HepG2 (cell line): ENCODE measurements at regions not wholly inside any gene's neighbourhood (a gene's known extent, or its start where the extent isn't known, plus 50 kb on each side); places are given as distances from the start of the nearest gene placed in this dataset.

ENCODE experiments used
- ATAC-seq: fragments of 200-7000 bp; cut with Tn5 transposase; 3 replicates; pipeline ENCODE4 v1.9.1; 2020; ENCODE audit warnings: mild to moderate bottlenecking, moderate library complexity
- BruUV-seq: library from RNA; stranded (reverse); fragments of 400-500 nt; replicated peaks from 2 replicates; lab custom pipeline; 2021; lab: Mats Ljungman, UMichigan
- CTCF ChIA-PET: fragments of 300-600 bp; formaldehyde crosslinking; extraction: SDS; loops from one replicate; lab custom pipeline; 2021; ENCODE audit warnings: low total read pairs, inconsistent platforms, low intra/inter-chr PET ratio; lab: Yijun Ruan, JAX
- POLR2A ChIA-PET: fragments of 350-600 bp; sonication (Branson Sonifier 250); formaldehyde crosslinking; loops from one replicate; lab custom pipeline; 2020; ENCODE audit warnings: antibody characterized with exemption, inconsistent platforms; lab: Yijun Ruan, JAX
- DNase-seq: peaks from one replicate; pipeline ENCODE4 v3.0.0-alpha.2; 2015; ENCODE audit warnings: low spot score
- FAIRE-seq: peaks from 3 replicates; lab custom pipeline; 2011; peaks lifted over from hg19 to GRCh38; lab: Jason Lieb, UNC
- H2AFZ ChIP-seq: one replicate; pipeline ENCODE4 v1.6.1; 2011; ENCODE audit warnings: low read length, inconsistent platforms
- H3K27ac ChIP-seq: fragments of 300-600 bp; 3 replicates; pipeline ENCODE4 v1.8.0; 2011; ENCODE audit warnings: mixed run types, mild to moderate bottlenecking, mixed read lengths, low read length, inconsistent platforms; ENCODE audit not compliant: insufficient read depth; ENCODE audit errors: extremely low read length
- H3K27me3 ChIP-seq, 2 experiments: fragments of 200-600 bp in 1 of 2; 2 replicates in 1 of 2; 3 replicates in 1 of 2; pipeline versions ENCODE4 v1.6.0 to v1.8.0; 2011; ENCODE audit warnings: low read length in 2 of 2, mild to moderate bottlenecking in 2 of 2, moderate library complexity in 2 of 2, inconsistent platforms in 1 of 2; ENCODE audit not compliant: insufficient read depth in 2 of 2, control insufficient read depth in 1 of 2
- H3K36me3 ChIP-seq, 2 experiments: fragments of 200-600 bp in 1 of 2; replicated peaks in 1 of 2; 2 replicates in 1 of 2; 3 replicates in 1 of 2; pipeline versions ENCODE4 v1.5.1 to v1.8.0; 2011; ENCODE audit warnings: low read length in 2 of 2, inconsistent platforms in 1 of 2; ENCODE audit not compliant: insufficient read depth in 2 of 2, control insufficient read depth in 1 of 2
- H3K4me1 ChIP-seq: 2 replicates; pipeline ENCODE4 v1.5.1; 2012; ENCODE audit warnings: low read length, inconsistent platforms; ENCODE audit not compliant: insufficient read depth
- H3K4me2 ChIP-seq: 2 replicates; pipeline ENCODE4 v1.6.0; 2011; ENCODE audit warnings: low read depth, low read length, inconsistent platforms
- H3K4me3 ChIP-seq, 3 experiments: fragments of 200-600 bp in 1 of 3; sonication (generic), shearing (Covaris generic) in 1 of 3; replicated peaks in 1 of 3; 2 replicates each; pipeline ENCODE4 v1.5.1; 2011 to 2016; ENCODE audit warnings: low read length in 3 of 3, inconsistent platforms in 2 of 3, low read depth in 2 of 3, mild to moderate bottlenecking in 2 of 3, control low read depth in 1 of 3, mixed read lengths in 1 of 3; ENCODE audit not compliant: insufficient read depth in 1 of 3
- H3K79me2 ChIP-seq: one replicate; pipeline ENCODE4 v1.6.1; 2011; ENCODE audit warnings: low read length, inconsistent platforms; ENCODE audit not compliant: insufficient read depth
- H3K9ac ChIP-seq: 2 replicates; pipeline ENCODE4 v1.6.0; 2011; ENCODE audit warnings: mild to moderate bottlenecking, low read depth, low read length, inconsistent platforms; ENCODE audit not compliant: insufficient read depth
- H3K9me3 ChIP-seq: 2 replicates; pipeline ENCODE4 v1.5.1; 2012; ENCODE audit warnings: mild to moderate bottlenecking, low read length
- H4K20me1 ChIP-seq: 2 replicates; pipeline ENCODE4 v1.6.0; 2011; ENCODE audit warnings: inconsistent platforms, mild to moderate bottlenecking, low read length, moderate library complexity; ENCODE audit not compliant: insufficient read depth
- ATF6 ChIP-seq: sonication (generic); formaldehyde crosslinking; conservative IDR thresholded peaks from 2 replicates; pipeline ENCODE4 v1.4.0; 2020; ENCODE audit warnings: missing genetic modification reagents
- CBX2 ChIP-seq, 2 experiments: fragments of 200-600 bp in 1 of 2; sonication (generic); formaldehyde crosslinking in 1 of 2; IDR thresholded peaks; 2 replicates each; pipeline versions ENCODE4 v1.7.0 to v1.8.1; 2018 to 2022; ENCODE audit warnings: low read depth in 2 of 2, low read length in 1 of 2, mild to moderate bottlenecking in 1 of 2, missing genetic modification reagents in 1 of 2
- EED ChIP-seq: sonication (generic); formaldehyde crosslinking; IDR thresholded peaks from 2 replicates; pipeline ENCODE4 v1.5.0; 2020; ENCODE audit warnings: mild to moderate bottlenecking, missing genetic modification reagents
- HDAC1 ChIP-seq: sonication (generic); formaldehyde crosslinking; IDR thresholded peaks from 2 replicates; pipeline ENCODE4 v1.5.1; 2020; ENCODE audit warnings: mild to moderate bottlenecking, missing genetic modification reagents
- KDM6A ChIP-seq: IDR thresholded peaks from 2 replicates; pipeline ENCODE4 v1.6.1; 2016; ENCODE audit warnings: low read depth
- NFRKB ChIP-seq: fragments of 450-650 bp; IDR thresholded peaks from 2 replicates; pipeline ENCODE4 v1.6.1; 2017
- ZBTB38 ChIP-seq: sonication (generic); formaldehyde crosslinking; IDR thresholded peaks from 2 replicates; pipeline ENCODE4 v1.5.1; 2020; ENCODE audit warnings: mild to moderate bottlenecking, missing genetic modification reagents
- ZMAT5 ChIP-seq: sonication (generic); formaldehyde crosslinking; IDR thresholded peaks from 2 replicates; pipeline ENCODE4 v1.5.0; 2020; ENCODE audit warnings: mild to moderate bottlenecking, low read depth, missing genetic modification reagents, borderline replicate concordance
- ZNF136 ChIP-seq: sonication (generic); formaldehyde crosslinking; IDR thresholded peaks from 2 replicates; pipeline ENCODE4 v1.8.1; 2022; ENCODE audit warnings: low read depth, mild to moderate bottlenecking, moderate library complexity, missing genetic modification reagents
- ZNF619 ChIP-seq: sonication (generic); formaldehyde crosslinking; IDR thresholded peaks from 2 replicates; pipeline ENCODE4 v1.4.0; 2020; ENCODE audit warnings: mild to moderate bottlenecking, missing genetic modification reagents
- WGBS: methylation state at CpG from one replicate; pipeline ENCODE4 v1.1.6; 2017; ENCODE audit warnings: low lambda C conversion rate; 5-methylcytosine and 5-hydroxymethylcytosine counted together
- in situ Hi-C: cut with HindIII; loops from 2 replicates; pipeline ENCODE4 v1.10.0; 2017; ENCODE audit warnings: low pct_unique_long_range_greater_than_20kb; ENCODE audit not compliant: extremely low pct_ligation_motif_present
- intact Hi-C: fragments of 100-400 bp; cut with micrococcal nuclease; formaldehyde crosslinking; loops from one replicate; pipeline ENCODE4 v1.10.0; 2022; ENCODE audit not compliant: unreplicated experiment

DNA sequence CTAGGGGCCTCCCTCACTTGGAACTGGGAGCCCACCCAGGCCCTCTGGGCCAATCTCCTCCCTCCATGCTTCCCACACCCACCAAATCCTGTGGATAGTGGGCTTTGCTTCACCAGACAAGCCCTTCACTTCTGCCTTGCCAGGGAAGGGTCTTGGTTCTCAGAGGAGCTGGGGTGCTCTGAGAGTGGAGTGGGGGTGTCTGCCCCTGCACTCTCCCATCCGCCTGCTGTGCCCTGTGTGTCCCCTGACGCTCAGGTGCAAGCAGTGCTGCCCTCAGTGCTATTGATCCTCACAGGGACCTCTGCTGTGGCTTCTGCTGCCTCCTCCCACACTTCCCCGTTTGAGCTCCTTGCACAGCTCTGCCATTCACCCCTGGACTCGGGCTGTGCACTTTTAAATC lies 117.3 kb upstream of the NKX1-1 start:
- Histone ChIP-seq H3K9ac (no peak overlapping the region), H3K27me3 (peaks cover 4 to 67% of the 10 kb centered on the region in 2 experiments), H3K79me2 (no peaks in the 10 kb centered on the region), H3K4me3 (no peak overlapping the region), H4K20me1 (peaks cover 5% of the 10 kb centered on the region; the same call in 1 of the 2 replicates), H3K27ac (no peak overlapping the region), H3K9me3 (no peaks in the 10 kb centered on the region), H3K36me3 (no peaks in the 10 kb centered on the region), H3K4me2 (no peak overlapping the region), H3K4me1 (no peaks in the 10 kb centered on the region), H2AFZ (no peak overlapping the region)
- BruUV-seq, result no TSS peak
- POLR2A ChIA-PET, result no interaction called here
- CTCF ChIA-PET, result no interaction called here
- no peak for TF ChIP-seq ZMAT5 (CRISPR knock-in tag)
- no peak for TF ChIP-seq ZNF136 (CRISPR knock-in tag)
- no peak for TF ChIP-seq EED (CRISPR knock-in tag)
- no peak for TF ChIP-seq NFRKB
- no peak for TF ChIP-seq KDM6A (CRISPR knock-in tag)
- no peak for TF ChIP-seq CBX2 (IDR thresholded peaks at IDR 0.05; ENCODE audit: low read depth, low read length)
- no peak for TF ChIP-seq CBX2 (CRISPR knock-in tag; IDR thresholded peaks at IDR 0.05; ENCODE audit: low read depth)
- no peak for TF ChIP-seq ATF6 (CRISPR knock-in tag)
- TF ChIP-seq ZBTB38 (CRISPR knock-in tag), result no peak
- no peak for TF ChIP-seq ZNF619 (CRISPR knock-in tag)
- TF ChIP-seq HDAC1 (CRISPR knock-in tag), result no peak
- 6% methylated on average over 4 of the region's 4 CpGs for WGBS
- no peak for DNase-seq
- no peak for FAIRE-seq
- in situ Hi-C loops (no loop called here), intact Hi-C loops (no loop called here)
- ATAC-seq, result no peak
